A549 (cell line): ENCODE measurements at regions not wholly inside any gene's neighbourhood (a gene's known extent, or its start where the extent isn't known, plus 50 kb on each side); places are given as distances from the start of the nearest gene placed in this dataset.

ENCODE experiments used
- ATAC-seq, 2 experiments: fragments of 200-7000 bp in 1 of 2; fragments of >200 bp in 1 of 2; cut with Nextera tagmentation in 1 of 2; cut with Tn5 transposase in 1 of 2; 3 replicates each; pipeline versions ENCODE4 v1.8.0 to v1.9.1; 2018 to 2020; ENCODE audit warnings: mild to moderate bottlenecking in 1 of 2, moderate library complexity in 1 of 2
- CTCF ChIA-PET: fragments of 300-600 bp; sonication (Branson Sonifier 250); formaldehyde crosslinking; extraction: SDS; loops from one replicate; lab custom pipeline; 2021; ENCODE audit warnings: antibody characterized with exemption, inconsistent platforms; lab: Yijun Ruan, JAX
- POLR2A ChIA-PET: fragments of 350-600 bp; formaldehyde crosslinking; extraction: SDS; loops from one replicate; lab custom pipeline; 2021; ENCODE audit warnings: antibody characterized with exemption, inconsistent platforms; lab: Yijun Ruan, JAX
- DNase-seq, 2 experiments: peaks; one replicate each; pipeline versions ENCODE4 v3.0.0 to v3.0.0-alpha.2; 2011 to 2016; ENCODE audit warnings: low read depth in 1 of 2, low spot score in 1 of 2
- FAIRE-seq: peaks from 2 replicates; lab custom pipeline; 2011; peaks lifted over from hg19 to GRCh38; lab: Jason Lieb, UNC
- H3K27ac ChIP-seq, 2 experiments: fragments of >200 bp; sonication (Bioruptor Twin); formaldehyde crosslinking; 3 replicates each; pipeline ENCODE4 v1.5.1; 2016 to 2017
- H3K4me1 ChIP-seq: fragments of >200 bp; sonication (Bioruptor Twin); formaldehyde crosslinking; 3 replicates; pipeline ENCODE4 v1.6.1; 2016
- H3K4me2 ChIP-seq: fragments of >200 bp; sonication (Bioruptor Twin); formaldehyde crosslinking; 3 replicates; pipeline ENCODE4 v1.6.1; 2016
- H3K4me3 ChIP-seq: fragments of >200 bp; sonication (Bioruptor Twin); formaldehyde crosslinking; 3 replicates; pipeline ENCODE4 v1.5.1; 2016
- H3K9me3 ChIP-seq: fragments of >200 bp; sonication (Bioruptor Twin); formaldehyde crosslinking; 3 replicates; pipeline ENCODE4 v1.6.1; 2016
- CBX2 ChIP-seq: fragments of 200-600 bp; sonication (generic); IDR thresholded peaks from 2 replicates; pipeline ENCODE4 v1.6.1; 2016; ENCODE audit warnings: low read depth, mild to moderate bottlenecking, borderline replicate concordance
- CBX8 ChIP-seq: fragments of 200-600 bp; sonication (generic); IDR thresholded peaks from 2 replicates; pipeline ENCODE4 v1.6.1; 2016
- CHD2 ChIP-seq: fragments of 150-350 bp; IDR thresholded peaks from 2 replicates; pipeline ENCODE4 v1.6.1; 2014; ENCODE audit warnings: low read length; ENCODE audit not compliant: partially characterized antibody
- EHF ChIP-seq: fragments of 250-450 bp; sonication (Bioruptor Pico); IDR thresholded peaks from 2 replicates; pipeline ENCODE4 v1.5.0; 2020; ENCODE audit warnings: mild to moderate bottlenecking
- FOSL2 ChIP-seq, 2 experiments: fragments of 450-650 bp in 1 of 2; fragments of >200 bp in 1 of 2; sonication (Bioruptor Twin) in 1 of 2; formaldehyde crosslinking; IDR thresholded peaks; 2 replicates each; pipeline versions ENCODE4 v1.5.0 to v1.6.1; 2016 to 2020; ENCODE audit warnings: mild to moderate bottlenecking in 1 of 2, moderate library complexity in 1 of 2
- FOXS1 ChIP-seq: fragments of 250-450 bp; sonication (Bioruptor Pico); IDR thresholded peaks from 2 replicates; pipeline ENCODE4 v1.5.0; 2020; ENCODE audit warnings: mild to moderate bottlenecking, moderate library complexity
- GATA3 ChIP-seq: IDR thresholded peaks from 2 replicates; pipeline ENCODE4 v1.6.1; 2012; ENCODE audit warnings: borderline replicate concordance
- HDAC2 ChIP-seq: fragments of 200-600 bp; sonication (generic); IDR thresholded peaks from 2 replicates; pipeline ENCODE4 v1.6.1; 2016
- JUN ChIP-seq, 2 experiments: fragments of >200 bp; sonication (Bioruptor Twin); formaldehyde crosslinking; IDR thresholded peaks; 2 replicates in 1 of 2; 3 replicates in 1 of 2; pipeline ENCODE4 v1.6.1; 2016 to 2017
- MAZ ChIP-seq: fragments of 150-350 bp; IDR thresholded peaks from 2 replicates; pipeline ENCODE4 v1.6.1; 2014; ENCODE audit warnings: antibody characterized with exemption, low read depth, low read length, borderline replicate concordance
- NFE2L2 ChIP-seq: fragments of 150-350 bp; conservative IDR thresholded peaks from 2 replicates; pipeline ENCODE4 v1.6.1; 2014; ENCODE audit warnings: low read length
- NR3C1 ChIP-seq: fragments of >200 bp; sonication (Bioruptor Twin); formaldehyde crosslinking; IDR thresholded peaks from 3 replicates; pipeline ENCODE4 v1.6.1; 2017
- PHF8 ChIP-seq: fragments of 200-600 bp; sonication (generic); IDR thresholded peaks from 2 replicates; pipeline ENCODE4 v1.6.1; 2016; ENCODE audit warnings: low read depth, mild to moderate bottlenecking, antibody characterized with exemption, moderate library complexity, borderline replicate concordance
- POLR2A ChIP-seq: IDR thresholded peaks from 2 replicates; pipeline ENCODE4 v1.6.1; 2012; ENCODE audit warnings: mild to moderate bottlenecking, low read length
- RCOR1 ChIP-seq: fragments of 150-350 bp; IDR thresholded peaks from 2 replicates; pipeline ENCODE4 v1.6.1; 2014; ENCODE audit warnings: antibody characterized with exemption, low read length, low read depth
- RNF2 ChIP-seq: fragments of 200-600 bp; sonication (generic); IDR thresholded peaks from 2 replicates; pipeline ENCODE4 v1.6.1; 2016; ENCODE audit warnings: low read depth, mild to moderate bottlenecking, antibody characterized with exemption, moderate library complexity, borderline replicate concordance
- TFCP2L1 ChIP-seq: fragments of 250-450 bp; sonication (Bioruptor Pico); IDR thresholded peaks from 2 replicates; pipeline ENCODE4 v1.5.0; 2021; ENCODE audit warnings: mild to moderate bottlenecking
- TP53 ChIP-seq: fragments of 250-450 bp; sonication (Bioruptor Pico); IDR thresholded peaks from 2 replicates; pipeline ENCODE4 v1.5.0; 2021; ENCODE audit warnings: mild to moderate bottlenecking, moderate library complexity
- ZC3H11A ChIP-seq: fragments of 450-650 bp; IDR thresholded peaks from 2 replicates; pipeline ENCODE4 v1.6.1; 2014; ENCODE audit warnings: antibody characterized with exemption, mild to moderate bottlenecking
- ZFP36 ChIP-seq: fragments of 450-650 bp; IDR thresholded peaks from 2 replicates; pipeline ENCODE4 v1.6.1; 2014; ENCODE audit warnings: borderline replicate concordance; ENCODE audit not compliant: partially characterized antibody
- WGBS: methylation state at CpG from one replicate; pipeline ENCODE4 v1.1.6; 2017; ENCODE audit errors: missing lambda C conversion rate; 5-methylcytosine and 5-hydroxymethylcytosine counted together
- TF ChIP-seq, protein P1 (sequence below): fragments of 250-450 bp; sonication (Bioruptor Pico); IDR thresholded peaks from 2 replicates; pipeline ENCODE4 v1.5.0; 2020; ENCODE audit warnings: low read depth, mild to moderate bottlenecking, moderate library complexity
- TF ChIP-seq, protein P2 (sequence below): fragments of 450-650 bp; IDR thresholded peaks from 2 replicates; pipeline ENCODE4 v1.6.1; 2014; ENCODE audit warnings: antibody characterized with exemption
- TF ChIP-seq, protein P3 (sequence below): fragments of 150-350 bp; IDR thresholded peaks from 2 replicates; pipeline ENCODE4 v1.6.1; 2014; ENCODE audit warnings: low read depth, mild to moderate bottlenecking, low read length

DNA sequence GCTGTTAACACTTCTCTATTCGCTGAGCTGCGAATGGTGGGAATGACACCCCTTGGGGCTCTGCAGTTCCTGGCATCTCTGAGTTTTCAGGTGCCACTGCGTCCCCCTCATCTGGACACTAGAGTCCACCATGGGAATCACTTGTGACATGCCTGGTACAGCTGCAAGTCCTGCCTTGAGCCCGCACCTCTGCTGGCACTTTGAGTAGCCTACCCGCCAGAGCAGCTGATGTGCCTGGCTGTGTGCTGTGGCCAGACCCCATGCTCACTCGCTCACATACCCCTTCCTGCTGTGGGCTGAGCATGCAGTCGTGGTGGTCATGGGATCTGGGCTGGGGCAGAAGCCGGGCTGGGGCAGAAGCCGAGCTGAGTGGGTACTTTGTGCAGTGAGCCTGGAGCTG lies 117.6 kb downstream of the RND3 start:
- Histone ChIP-seq H3K4me3 (no peak overlapping the region), H3K27ac (no peak overlapping the region), H3K4me1 (no peaks in the 10 kb centered on the region), H3K9me3 (no peaks in the 10 kb centered on the region; the same call in 2 of the 3 replicates), H3K4me2 (no peak overlapping the region)
- ATAC-seq = no peak
- 88% methylated on average over 9 of the region's 9 CpGs for WGBS
- ChIA-PET POLR2A (no interaction called here), CTCF (no interaction called here)
- TF ChIP-seq HDAC2 = no peak
- no peak for DNase-seq
- FAIRE-seq = no peak

DNA sequence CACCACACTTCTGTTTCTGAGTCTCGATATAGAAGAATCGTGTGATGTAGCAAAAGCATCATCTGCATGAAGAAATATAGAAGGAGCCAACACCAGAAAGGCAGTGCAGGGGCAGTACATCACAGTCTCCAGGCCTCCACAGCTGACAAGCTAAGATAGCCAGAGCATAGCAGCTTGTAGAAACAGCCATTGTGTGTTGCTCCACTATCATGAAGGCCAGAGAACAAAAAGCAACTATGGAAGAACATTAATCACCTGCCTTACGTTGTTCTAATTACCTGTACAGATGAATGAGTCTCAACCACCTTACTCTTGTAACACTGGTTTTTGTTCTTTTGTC lies 129.0 kb downstream of the RND3 start:
- TF ChIP-seq TFCP2L1 (CRISPR knock-in tag) = no peak
- TF ChIP-seq NR3C1 = no peak
- no peak for TF ChIP-seq EHF
- no peak for TF ChIP-seq JUN (IDR thresholded peaks at IDR 0.05)
- no peak for TF ChIP-seq RNF2
- no peak for TF ChIP-seq MAZ
- TF ChIP-seq GATA3 = no peak
- TF ChIP-seq FOSL2 (IDR thresholded peaks at IDR 0.05) = no peak
- TF ChIP-seq FOSL2 (CRISPR knock-in tag; IDR thresholded peaks at IDR 0.05) = no peak
- TF ChIP-seq, protein P1, sequence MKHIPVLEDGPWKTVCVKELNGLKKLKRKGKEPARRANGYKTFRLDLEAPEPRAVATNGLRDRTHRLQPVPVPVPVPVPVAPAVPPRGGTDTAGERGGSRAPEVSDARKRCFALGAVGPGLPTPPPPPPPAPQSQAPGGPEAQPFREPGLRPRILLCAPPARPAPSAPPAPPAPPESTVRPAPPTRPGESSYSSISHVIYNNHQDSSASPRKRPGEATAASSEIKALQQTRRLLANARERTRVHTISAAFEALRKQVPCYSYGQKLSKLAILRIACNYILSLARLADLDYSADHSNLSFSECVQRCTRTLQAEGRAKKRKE (CRISPR knock-in tag) = no peak
- no peak for TF ChIP-seq FOXS1 (CRISPR knock-in tag)
- no peak for TF ChIP-seq RCOR1
- TF ChIP-seq CHD2 = no peak
- TF ChIP-seq TP53 (CRISPR knock-in tag) = no peak
- TF ChIP-seq PHF8 = no peak
- Histone ChIP-seq H3K4me3 (no peak overlapping the region), H3K27ac (no peak overlapping the region), H3K4me2 (no peak overlapping the region), H3K9me3 (no peaks in the 10 kb centered on the region), H3K4me1 (no peaks in the 10 kb centered on the region)
- FAIRE-seq (no peak), ATAC-seq (no peak), DNase-seq (no peak)
- 54% methylated on average over 3 of the region's 3 CpGs for WGBS
- POLR2A ChIA-PET = no interaction called here
- CTCF ChIA-PET = no interaction called here

DNA sequence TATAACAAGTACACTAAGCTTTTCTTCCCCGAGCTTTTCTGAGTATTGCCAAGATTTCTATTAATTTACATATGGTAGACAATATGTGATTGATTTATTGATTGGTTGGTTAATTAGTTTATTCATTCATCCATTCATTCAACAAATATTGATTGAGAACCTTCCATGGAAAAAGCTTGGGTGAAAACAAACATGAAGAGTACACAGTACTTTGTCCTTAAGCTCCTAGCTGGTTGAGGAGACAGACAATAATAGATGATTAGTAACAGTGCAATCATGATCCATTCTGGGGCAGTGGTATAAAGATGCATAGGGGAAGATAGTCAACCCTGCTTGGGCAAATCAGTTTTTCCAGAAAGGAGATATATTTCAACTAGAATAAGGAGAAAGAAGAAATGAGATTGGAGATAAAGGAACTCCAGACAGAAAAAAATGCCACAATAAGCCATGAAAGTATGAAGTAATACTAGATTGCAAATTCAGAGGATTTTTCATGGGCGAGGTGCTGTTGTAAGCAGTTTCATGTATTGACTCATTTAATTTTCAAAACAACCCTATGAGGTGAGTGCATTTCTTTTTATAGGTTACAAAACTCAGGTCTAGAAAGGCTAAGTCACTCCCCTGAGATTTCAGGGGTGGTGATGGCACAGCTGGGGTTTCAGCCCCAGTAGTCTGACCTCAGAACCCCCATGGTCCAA lies 129.5 kb downstream of the RND3 start:
- H3K27ac ChIP-seq = no peak overlapping the region
- 69% methylated on average over 2 of the region's 2 CpGs for WGBS
- ATAC-seq = no peak
- TF ChIP-seq, protein P2, sequence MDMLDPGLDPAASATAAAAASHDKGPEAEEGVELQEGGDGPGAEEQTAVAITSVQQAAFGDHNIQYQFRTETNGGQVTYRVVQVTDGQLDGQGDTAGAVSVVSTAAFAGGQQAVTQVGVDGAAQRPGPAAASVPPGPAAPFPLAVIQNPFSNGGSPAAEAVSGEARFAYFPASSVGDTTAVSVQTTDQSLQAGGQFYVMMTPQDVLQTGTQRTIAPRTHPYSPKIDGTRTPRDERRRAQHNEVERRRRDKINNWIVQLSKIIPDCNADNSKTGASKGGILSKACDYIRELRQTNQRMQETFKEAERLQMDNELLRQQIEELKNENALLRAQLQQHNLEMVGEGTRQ = no peak
- TF ChIP-seq ZC3H11A (no peak), POLR2A (no peak), CBX8 (no peak), CBX2 (no peak), ZFP36 (no peak), NFE2L2 (no peak), TFCP2L1 (CRISPR knock-in tag) (no peak)
- TF ChIP-seq, protein P3, sequence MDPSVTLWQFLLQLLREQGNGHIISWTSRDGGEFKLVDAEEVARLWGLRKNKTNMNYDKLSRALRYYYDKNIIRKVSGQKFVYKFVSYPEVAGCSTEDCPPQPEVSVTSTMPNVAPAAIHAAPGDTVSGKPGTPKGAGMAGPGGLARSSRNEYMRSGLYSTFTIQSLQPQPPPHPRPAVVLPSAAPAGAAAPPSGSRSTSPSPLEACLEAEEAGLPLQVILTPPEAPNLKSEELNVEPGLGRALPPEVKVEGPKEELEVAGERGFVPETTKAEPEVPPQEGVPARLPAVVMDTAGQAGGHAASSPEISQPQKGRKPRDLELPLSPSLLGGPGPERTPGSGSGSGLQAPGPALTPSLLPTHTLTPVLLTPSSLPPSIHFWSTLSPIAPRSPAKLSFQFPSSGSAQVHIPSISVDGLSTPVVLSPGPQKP = no peak
- TF ChIP-seq, all 56 proteins: peak for 0
- Histone ChIP-seq H3K4me2 (no peak overlapping the region), H3K4me3 (no peak overlapping the region), H3K4me1 (no peaks in the 10 kb centered on the region), H3K9me3 (no peaks in the 10 kb centered on the region)
- no peak for DNase-seq
- ChIA-PET POLR2A (no interaction called here), CTCF (no interaction called here)
- no peak for FAIRE-seq
